Adrenal gland (tissue), 5 donors: ENCODE measurements at regions not wholly inside any gene's neighbourhood (a gene's known extent, or its start where the extent isn't known, plus 50 kb on each side); places are given as distances from the start of the nearest gene placed in this dataset.

Experiments used
- CTCF ChIP-seq, 6 experiments: fragments of 450-650 bp in 4 of 6; fragments of 200-600 bp in 2 of 6; sonication (generic) in 1 of 6; IDR thresholded peaks; 1 replicate in 5 of 6; 2 replicates in 1 of 6; pipeline versions ENCODE4 v1.5.1 to v1.8.0; 2016 to 2021; ENCODE audit warnings: antibody characterized with exemption in 6 of 6, mild to moderate bottlenecking in 2 of 6, moderate library complexity in 1 of 6
- POLR2A ChIP-seq, 2 donors: fragments of 450-650 bp; IDR thresholded peaks; one replicate each; pipeline ENCODE4 v1.6.1; 2017; ENCODE audit warnings: antibody characterized with exemption in 2 of 2, mild to moderate bottlenecking in 2 of 2, moderate library complexity in 1 of 2
- donor health status: DM: no; HTN: no; CAD: no.

- TF ChIP-seq CTCF (IDR thresholded peaks at IDR 0.05) (no peak), POLR2A (IDR thresholded peaks at IDR 0.05) (no peak)
Measured at GRCh38 chr5:62149879-62150278, 156.1 kb upstream of the KIF2A start.
